ENCODE measurements at regions not wholly inside any gene's neighbourhood (a gene's known extent, or its start where the extent isn't known, plus 50 kb on each side); places are given as distances from the start of the nearest gene placed in this dataset.

- no peak overlapping the region for H3K27ac ChIP-seq (ENCODE audit: insufficient read depth, low read length, poor library complexity, severe bottlenecking)
Observed at GRCh38 chr16:79982361-79982760, 381.8 kb upstream of the MAF start.

GRCh38 chr16:79981814-79982213, 381.3 kb upstream of the MAF start:
- H3K9me3 ChIP-seq (ENCODE audit: control insufficient read depth in 2 of 2, low read length in 2 of 2) = no peaks in the 10 kb centered on the region
- H3K36me3 ChIP-seq (ENCODE audit: control insufficient read depth, insufficient read depth, low read length) = no peaks in the 10 kb centered on the region
- no peak for ATAC-seq (ENCODE audit: low read depth in 2 of 2)
- Mint-ChIP-seq H3K36me3 (no peaks in the 10 kb centered on the region), H3K4me3 (no peak overlapping the region), H3K4me1 (no peaks in the 10 kb centered on the region), H3K27ac (no peak overlapping the region), H3K9me3 (no peaks in the 10 kb centered on the region), H3K27me3 (no peaks in the 10 kb centered on the region)
- no peak overlapping the region for H3K27ac ChIP-seq (ENCODE audit: insufficient read depth, low read length, poor library complexity, severe bottlenecking)
- no peaks in the 10 kb centered on the region for H3K4me1 ChIP-seq (ENCODE audit: control insufficient read depth, insufficient read depth, low read length, poor library complexity, severe bottlenecking)
- no peak for DNase-seq
- H3K4me3 ChIP-seq (ENCODE audit: low read depth, low read length) = no peak overlapping the region
- H3K27me3 ChIP-seq (ENCODE audit: control insufficient read depth, insufficient read depth, low read length) = peaks cover 5% of the 10 kb centered on the region

More at GRCh38 chr16:79982361-79982760, 381.8 kb upstream of the MAF start:
- no peak for ATAC-seq (ENCODE audit: low read depth in 2 of 2)
- H3K4me3 Mint-ChIP-seq = no peak overlapping the region
- Histone ChIP-seq H3K36me3 (ENCODE audit: control insufficient read depth, insufficient read depth, low read length) (no peaks in the 10 kb centered on the region), H3K27me3 (ENCODE audit: control insufficient read depth, insufficient read depth, low read length) (peaks cover 5% of the 10 kb centered on the region), H3K4me3 (ENCODE audit: low read depth, low read length) (no peak overlapping the region), H3K4me1 (ENCODE audit: control insufficient read depth, insufficient read depth, low read length, poor library complexity, severe bottlenecking) (no peaks in the 10 kb centered on the region), H3K9me3 (ENCODE audit: control insufficient read depth in 2 of 2, low read length in 2 of 2) (no peaks in the 10 kb centered on the region)
- no peak for DNase-seq
- H3K4me1 Mint-ChIP-seq = no peaks in the 10 kb centered on the region
- H3K27me3 Mint-ChIP-seq = no peaks in the 10 kb centered on the region
- no peaks in the 10 kb centered on the region for H3K36me3 Mint-ChIP-seq
- H3K27ac Mint-ChIP-seq = no peak overlapping the region
- peaks cover 0 to under 1% (median 0%) of the 10 kb centered on the region in 7 donors for H3K9me3 Mint-ChIP-seq

- H3K27ac ChIP-seq (ENCODE audit: insufficient read depth, low read length, poor library complexity, severe bottlenecking) = no peak overlapping the region
- H3K36me3 ChIP-seq (ENCODE audit: control insufficient read depth, insufficient read depth, low read length) = no peaks in the 10 kb centered on the region
- no peaks in the 10 kb centered on the region for H3K4me1 ChIP-seq (ENCODE audit: control insufficient read depth, insufficient read depth, low read length, poor library complexity, severe bottlenecking)
- DNase-seq (no peak), ATAC-seq (ENCODE audit: low read depth in 2 of 2) (no peak)
- Mint-ChIP-seq H3K27ac (no peak overlapping the region), H3K9me3 (no peaks in the 10 kb centered on the region), H3K27me3 (no peaks in the 10 kb centered on the region), H3K4me3 (no peak overlapping the region), H3K4me1 (no peaks in the 10 kb centered on the region), H3K36me3 (no peaks in the 10 kb centered on the region)
- H3K9me3 ChIP-seq (ENCODE audit: control insufficient read depth in 2 of 2, low read length in 2 of 2) = no peaks in the 10 kb centered on the region
- peaks cover 5% of the 10 kb centered on the region for H3K27me3 ChIP-seq (ENCODE audit: control insufficient read depth, insufficient read depth, low read length)
- no peak overlapping the region for H3K4me3 ChIP-seq (ENCODE audit: low read depth, low read length)
Observed at GRCh38 chr16:79980650-79981521, 380.3 kb upstream of the MAF start.

GRCh38 chr16:79977940-79978836, 377.7 kb upstream of the MAF start:
- Mint-ChIP-seq H3K4me1 (no peaks in the 10 kb centered on the region), H3K27ac (no peak overlapping the region), H3K36me3 (no peaks in the 10 kb centered on the region), H3K9me3 (no peaks in the 10 kb centered on the region), H3K27me3 (no peaks in the 10 kb centered on the region), H3K4me3 (no peak overlapping the region)
- Histone ChIP-seq H3K9me3 (ENCODE audit: control insufficient read depth in 2 of 2, low read length in 2 of 2) (no peaks in the 10 kb centered on the region), H3K4me3 (ENCODE audit: low read depth, low read length) (no peak overlapping the region), H3K36me3 (ENCODE audit: control insufficient read depth, insufficient read depth, low read length) (no peaks in the 10 kb centered on the region), H3K27ac (ENCODE audit: insufficient read depth, low read length, poor library complexity, severe bottlenecking) (no peak overlapping the region), H3K4me1 (ENCODE audit: control insufficient read depth, insufficient read depth, low read length, poor library complexity, severe bottlenecking) (no peaks in the 10 kb centered on the region), H3K27me3 (ENCODE audit: control insufficient read depth, insufficient read depth, low read length) (peaks cover 5% of the 10 kb centered on the region)
- ATAC-seq (ENCODE audit: low read depth in 2 of 2) = no peak
- no peak for DNase-seq

GRCh38 chr16:79973320-79973719, 372.8 kb upstream of the MAF start:
- Histone ChIP-seq H3K36me3 (ENCODE audit: control insufficient read depth, insufficient read depth, low read length) (no peaks in the 10 kb centered on the region), H3K4me3 (ENCODE audit: low read depth, low read length) (no peak overlapping the region), H3K4me1 (ENCODE audit: control insufficient read depth, insufficient read depth, low read length, poor library complexity, severe bottlenecking) (no peaks in the 10 kb centered on the region), H3K27me3 (ENCODE audit: control insufficient read depth, insufficient read depth, low read length) (no peaks in the 10 kb centered on the region), H3K27ac (ENCODE audit: insufficient read depth, low read length, poor library complexity, severe bottlenecking) (no peak overlapping the region), H3K9me3 (ENCODE audit: control insufficient read depth in 2 of 2, low read length in 2 of 2) (no peaks in the 10 kb centered on the region)
- Mint-ChIP-seq H3K4me1 (no peaks in the 10 kb centered on the region), H3K27me3 (peaks cover 4% of the 10 kb centered on the region), H3K4me3 (no peak overlapping the region), H3K9me3 (peaks cover 0 to 4% (median 0%) of the 10 kb centered on the region in 7 donors), H3K27ac (no peak overlapping the region), H3K36me3 (no peaks in the 10 kb centered on the region)
- DNase-seq (no peak), ATAC-seq (ENCODE audit: low read depth in 2 of 2) (no peak)

- Histone ChIP-seq H3K9me3 (ENCODE audit: control insufficient read depth in 2 of 2, low read length in 2 of 2) (no peaks in the 10 kb centered on the region), H3K27me3 (ENCODE audit: control insufficient read depth, insufficient read depth, low read length) (no peaks in the 10 kb centered on the region), H3K4me3 (ENCODE audit: low read depth, low read length) (no peak overlapping the region), H3K27ac (ENCODE audit: insufficient read depth, low read length, poor library complexity, severe bottlenecking) (no peak overlapping the region), H3K4me1 (ENCODE audit: control insufficient read depth, insufficient read depth, low read length, poor library complexity, severe bottlenecking) (no peaks in the 10 kb centered on the region), H3K36me3 (ENCODE audit: control insufficient read depth, insufficient read depth, low read length) (no peaks in the 10 kb centered on the region)
- Mint-ChIP-seq H3K27me3 (peaks cover 9% of the 10 kb centered on the region), H3K9me3 (peaks cover 0 to 4% (median 1%) of the 10 kb centered on the region in 7 donors), H3K27ac (no peak overlapping the region), H3K4me1 (no peaks in the 10 kb centered on the region), H3K4me3 (no peak overlapping the region), H3K36me3 (no peaks in the 10 kb centered on the region)
- no peak for ATAC-seq (ENCODE audit: low read depth in 2 of 2)
- no peak for DNase-seq
Observed at GRCh38 chr16:79972053-79972704, 371.6 kb upstream of the MAF start.

- Mint-ChIP-seq H3K4me1 (no peaks in the 10 kb centered on the region), H3K27ac (no peak overlapping the region), H3K4me3 (no peak overlapping the region), H3K36me3 (no peaks in the 10 kb centered on the region), H3K9me3 (peaks cover 0 to 4% (median 1%) of the 10 kb centered on the region in 7 donors), H3K27me3 (peaks cover 9% of the 10 kb centered on the region)
- no peaks in the 10 kb centered on the region for H3K27me3 ChIP-seq (ENCODE audit: control insufficient read depth, insufficient read depth, low read length)
- H3K9me3 ChIP-seq (ENCODE audit: control insufficient read depth in 2 of 2, low read length in 2 of 2) = no peaks in the 10 kb centered on the region
- DNase-seq (no peak), ATAC-seq (ENCODE audit: low read depth in 2 of 2) (no peak)
- H3K36me3 ChIP-seq (ENCODE audit: control insufficient read depth, insufficient read depth, low read length) = no peaks in the 10 kb centered on the region
- no peak overlapping the region for H3K4me3 ChIP-seq (ENCODE audit: low read depth, low read length)
- H3K27ac ChIP-seq (ENCODE audit: insufficient read depth, low read length, poor library complexity, severe bottlenecking) = no peak overlapping the region
- H3K4me1 ChIP-seq (ENCODE audit: control insufficient read depth, insufficient read depth, low read length, poor library complexity, severe bottlenecking) = no peaks in the 10 kb centered on the region
Observed at GRCh38 chr16:79971237-79971572, 370.7 kb upstream of the MAF start.

Measured in CD4-positive, CD25-positive, alpha-beta regulatory T cell (primary cell).